Activated CD8-positive, alpha-beta T cell treated with anti-CD3 and anti-CD28 coated beads for 36 hours (primary cell): ENCODE measurements at regions not wholly inside any gene's neighbourhood (a gene's known extent, or its start where the extent isn't known, plus 50 kb on each side); places are given as distances from the start of the nearest gene placed in this dataset.

Source experiments
- ATAC-seq: fragments of 200-7000 bp; cut with Tn5 transposase; one replicate; pipeline ENCODE4 v1.10.0; 2021; ENCODE audit warnings: mild to moderate bottlenecking, moderate library complexity
- CTCF ChIA-PET: fragments of 350-600 bp; sonication (Branson Sonifier 250); formaldehyde crosslinking; loops from one replicate; lab custom pipeline; 2021; ENCODE audit warnings: antibody characterized with exemption; lab: Charles Lee
- POLR2A ChIA-PET: fragments of 350-600 bp; sonication (Branson Sonifier 250); formaldehyde crosslinking; loops from one replicate; lab custom pipeline; 2021; ENCODE audit warnings: antibody characterized with exemption; lab: Charles Lee
- DNase-seq: peaks from one replicate; pipeline ENCODE4 v3.0.0-alpha.2; 2020
- H3K27ac Mint-ChIP-seq: one replicate; pipeline ENCODE4 v1.8.0; 2021; ENCODE audit warnings: mild to moderate bottlenecking, mixed read lengths
- H3K27me3 Mint-ChIP-seq: one replicate; pipeline ENCODE4 v1.8.0; 2021; ENCODE audit warnings: mixed read lengths
- H3K36me3 Mint-ChIP-seq: one replicate; pipeline ENCODE4 v1.8.0; 2021; ENCODE audit warnings: low read depth, mixed read lengths
- H3K4me1 Mint-ChIP-seq: one replicate; pipeline ENCODE4 v1.8.0; 2021; ENCODE audit warnings: low read depth, mixed read lengths
- H3K4me3 Mint-ChIP-seq: one replicate; pipeline ENCODE4 v1.8.0; 2021; ENCODE audit warnings: mild to moderate bottlenecking, moderate library complexity, mixed read lengths
- H3K9me3 Mint-ChIP-seq: one replicate; pipeline ENCODE4 v1.8.0; 2021; ENCODE audit warnings: mixed read lengths
- CTCF ChIP-seq: fragments of 200-600 bp; IDR thresholded peaks from one replicate; pipeline ENCODE4 v1.8.0; 2022; ENCODE audit warnings: antibody characterized with exemption, mild to moderate bottlenecking
- intact Hi-C: fragments of 100-400 bp; cut with micrococcal nuclease; formaldehyde crosslinking; loops from one replicate; pipeline ENCODE4 v1.10.0; 2022

- H3K27me3 Mint-ChIP-seq: no peaks in the 10 kb centered on the region
- H3K4me3 Mint-ChIP-seq: no peak overlapping the region
- no peaks in the 10 kb centered on the region for H3K9me3 Mint-ChIP-seq
- POLR2A ChIA-PET: no interaction called here
- TF ChIP-seq CTCF: no peak
- CTCF ChIA-PET: no interaction called here
- intact Hi-C loops: no loop called here
- no peak for DNase-seq
- H3K4me1 Mint-ChIP-seq: no peaks in the 10 kb centered on the region
- no peak overlapping the region for H3K27ac Mint-ChIP-seq
- ATAC-seq: no peak
- no peaks in the 10 kb centered on the region for H3K36me3 Mint-ChIP-seq
Measured at GRCh38 chr2:16559278-16560067, 106.2 kb downstream of the CYRIA start.

GRCh38 chr2:16554060-16554583 lies 111.5 kb downstream of the CYRIA start:
- ATAC-seq: no peak
- POLR2A ChIA-PET: no interaction called here
- TF ChIP-seq CTCF: no peak
- H3K4me3 Mint-ChIP-seq: no peak overlapping the region
- no peaks in the 10 kb centered on the region for H3K4me1 Mint-ChIP-seq
- intact Hi-C loops: loop anchor here (5.0 kb wide), 2 partner anchors 53 to 203 kb away; no protein-coding TSS in a partner anchor
- H3K9me3 Mint-ChIP-seq: no peaks in the 10 kb centered on the region
- H3K36me3 Mint-ChIP-seq: no peaks in the 10 kb centered on the region
- H3K27me3 Mint-ChIP-seq: peaks cover 3% of the 10 kb centered on the region
- CTCF ChIA-PET: interaction anchor here (0.7 to 3.3 kb wide), 4 partner anchors 50 to 203 kb away, joined by 3 to 11 read pairs (median 6); no protein-coding TSS in a partner anchor
- no peak for DNase-seq
- no peak overlapping the region for H3K27ac Mint-ChIP-seq

- ChIA-PET CTCF (interaction anchor here (1.0 to 3.3 kb wide), 3 partner anchors 55 to 204 kb away, joined by 3 to 11 read pairs (median 8); no protein-coding TSS in a partner anchor), POLR2A (no interaction called here)
- Mint-ChIP-seq H3K36me3 (no peaks in the 10 kb centered on the region), H3K9me3 (no peaks in the 10 kb centered on the region), H3K27ac (no peak overlapping the region), H3K4me3 (no peak overlapping the region), H3K4me1 (no peaks in the 10 kb centered on the region), H3K27me3 (peaks cover 3% of the 10 kb centered on the region)
- no peak for ATAC-seq
- intact Hi-C loops: loop anchor here (5.0 kb wide), 2 partner anchors 54 to 204 kb away; no protein-coding TSS in a partner anchor
- DNase-seq: peak; percentile 35
- TF ChIP-seq CTCF: peak; percentile 68
Measured at GRCh38 chr2:16553226-16553625, 112.4 kb downstream of the CYRIA start.

- no peak for ATAC-seq
- Mint-ChIP-seq H3K27ac (no peak overlapping the region), H3K36me3 (no peaks in the 10 kb centered on the region), H3K9me3 (no peaks in the 10 kb centered on the region), H3K4me1 (no peaks in the 10 kb centered on the region), H3K27me3 (peaks cover 3% of the 10 kb centered on the region), H3K4me3 (no peak overlapping the region)
- CTCF ChIA-PET: interaction anchor here (1.0 kb wide), 1 partner anchor 56 kb away, joined by 3 read pairs; no protein-coding TSS in a partner anchor
- intact Hi-C loops: loop anchor here (5.0 kb wide), 2 partner anchors 55 to 205 kb away; no protein-coding TSS in a partner anchor
- no peak for TF ChIP-seq CTCF
- POLR2A ChIA-PET: no interaction called here
- no peak for DNase-seq
Measured at GRCh38 chr2:16552202-16552601, 113.4 kb downstream of the CYRIA start.

DNA sequence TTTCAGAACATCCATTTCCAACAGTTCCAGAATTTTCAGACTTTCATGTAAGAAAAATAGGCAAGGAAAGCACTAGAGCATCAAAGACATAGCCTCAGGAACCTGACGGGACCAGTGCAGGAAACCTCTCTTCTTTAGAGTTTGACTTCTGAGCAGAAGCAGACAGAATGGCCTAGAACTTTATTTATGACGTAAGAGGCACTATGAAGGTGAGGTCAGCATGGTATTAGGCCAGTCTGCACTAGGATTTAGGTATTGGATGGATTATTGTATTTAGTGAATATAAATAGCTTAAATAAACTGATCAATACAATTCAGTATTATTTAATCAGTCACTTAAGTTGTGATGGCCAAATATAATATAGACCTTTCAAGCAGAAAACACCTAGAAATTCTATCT lies 117.6 kb downstream of the CYRIA start:
- peaks cover 1% of the 10 kb centered on the region for H3K27me3 Mint-ChIP-seq
- ATAC-seq (no peak), DNase-seq (no peak)
- no peaks in the 10 kb centered on the region for H3K9me3 Mint-ChIP-seq
- POLR2A ChIA-PET: no interaction called here
- intact Hi-C loops: no loop called here
- no peak overlapping the region for H3K27ac Mint-ChIP-seq
- no peaks in the 10 kb centered on the region for H3K4me1 Mint-ChIP-seq
- H3K4me3 Mint-ChIP-seq: no peak overlapping the region
- H3K36me3 Mint-ChIP-seq: no peaks in the 10 kb centered on the region
- TF ChIP-seq CTCF: no peak
- CTCF ChIA-PET: interaction anchor here (1.2 kb wide), 1 partner anchor 61 kb away, joined by 4 read pairs; no protein-coding TSS in a partner anchor
